Aorta (tissue), 5 donors: ENCODE measurements at regions not wholly inside any gene's neighbourhood (a gene's known extent, or its start where the extent isn't known, plus 50 kb on each side); places are given as distances from the start of the nearest gene placed in this dataset.

Source experiments
- ATAC-seq: fragments of 200-7000 bp; cut with Tn5 transposase; one replicate; pipeline ENCODE4 v1.9.1; 2022; ENCODE audit warnings: moderate library complexity; ENCODE audit not compliant: low FRiP score
- DNase-seq, 2 donors: peaks; one replicate each; pipeline ENCODE4 v3.0.0-alpha.2; 2020
- H3K27ac ChIP-seq, 2 donors: one replicate each; pipeline ENCODE4 v1.5.1; 2013; ENCODE audit warnings: low read length in 2 of 2, mild to moderate bottlenecking in 2 of 2, moderate library complexity in 2 of 2, control low read depth in 1 of 2, inconsistent platforms in 1 of 2, low read depth in 1 of 2
- H3K27me3 ChIP-seq, 2 donors: one replicate each; pipeline ENCODE4 v1.6.1; 2013; ENCODE audit warnings: control low read depth in 1 of 2, low read length in 1 of 2, mild to moderate bottlenecking in 1 of 2, moderate library complexity in 1 of 2; ENCODE audit not compliant: insufficient read depth in 2 of 2, control insufficient read depth in 1 of 2
- H3K36me3 ChIP-seq, 2 donors: one replicate each; pipeline ENCODE4 v1.6.1; 2013; ENCODE audit warnings: control low read depth in 1 of 2, low read length in 1 of 2, mild to moderate bottlenecking in 1 of 2; ENCODE audit not compliant: insufficient read depth in 2 of 2, control insufficient read depth in 1 of 2
- H3K4me1 ChIP-seq, 2 donors: one replicate each; pipeline ENCODE4 v1.6.1; 2013; ENCODE audit warnings: low read length in 2 of 2, control low read depth in 1 of 2, mild to moderate bottlenecking in 1 of 2, moderate library complexity in 1 of 2; ENCODE audit not compliant: insufficient read depth in 2 of 2, control insufficient read depth in 1 of 2
- H3K4me3 ChIP-seq, 2 donors: one replicate each; pipeline ENCODE4 v1.5.1; 2013; ENCODE audit warnings: low read length in 2 of 2, control low read depth in 1 of 2, mild to moderate bottlenecking in 1 of 2
- H3K9me3 ChIP-seq: one replicate; pipeline ENCODE4 v1.6.1; 2013; ENCODE audit warnings: mild to moderate bottlenecking, low read length; ENCODE audit not compliant: control insufficient read depth
- WGBS, 2 donors: extraction: QIAGEN DNeasy Blood & Tissue Kit; methylation state at CpG; one replicate each; pipeline ENCODE4 v1.1.7; 2013; 5-methylcytosine and 5-hydroxymethylcytosine counted together
- intact Hi-C, 2 donors: fragments of 100-400 bp; cut with DNase I; formaldehyde crosslinking; loops; one replicate each; pipeline versions ENCODE4 v1.14.2 to v1.15.0; 2022
- donor health status: healthy with polysubstance abuse.
- donor health status: Bipolar disorder and iron deficiency.
- donor health status: DM: no; HTN: no; CAD: no.
- donor health status: DM: no; HTN: no; CAD: no.
- donor health status: DM: yes; HTN: yes; CAD: no.

DNA sequence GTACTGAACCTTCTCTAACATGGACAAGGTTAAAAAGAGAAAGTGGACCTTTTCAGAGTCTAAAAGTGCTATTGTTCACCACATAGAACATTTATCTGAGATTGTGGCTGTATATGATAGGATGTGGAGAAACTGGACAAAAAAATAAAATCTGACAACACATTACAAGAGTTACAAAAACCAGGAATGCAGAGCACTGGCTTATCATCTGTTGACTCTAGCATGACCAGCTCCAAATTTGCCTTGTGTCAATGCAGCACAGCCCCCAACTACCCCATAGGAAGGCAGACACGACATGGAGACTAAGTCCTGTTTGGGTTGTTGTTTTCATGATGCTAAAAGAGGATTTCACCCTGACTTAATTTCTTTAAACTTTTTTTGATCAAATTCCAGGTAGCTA, 436.9 kb upstream of the MARCKS start:
- H3K9me3 ChIP-seq, result peaks cover 2% of the 10 kb centered on the region
- ATAC-seq, result no peak
- WGBS, 2 donors, result 40 to 57% methylated on average over 1 of the region's 1 CpG
- H3K27ac ChIP-seq, result no peak overlapping the region
- H3K27me3 ChIP-seq, result no peaks in the 10 kb centered on the region
- no peaks in the 10 kb centered on the region for H3K4me1 ChIP-seq
- no peak for DNase-seq
- intact Hi-C loops, result no loop called here
- H3K36me3 ChIP-seq, result no peaks in the 10 kb centered on the region
- H3K4me3 ChIP-seq, result no peak overlapping the region

GRCh38 chr6:113421997-113422396, 435.1 kb upstream of the MARCKS start:
- 95 to 100% methylated on average over 1 of the region's 1 CpG for WGBS, 2 donors
- Histone ChIP-seq H3K36me3 (no peaks in the 10 kb centered on the region), H3K27ac (no peak overlapping the region), H3K4me3 (no peak overlapping the region), H3K27me3 (no peaks in the 10 kb centered on the region), H3K4me1 (no peaks in the 10 kb centered on the region), H3K9me3 (peaks cover 2% of the 10 kb centered on the region)
- DNase-seq, result no peak
- intact Hi-C loops, result no loop called here
- ATAC-seq, result no peak

GRCh38 chr6:113423956-113424355, 433.2 kb upstream of the MARCKS start:
- H3K36me3 ChIP-seq, result no peaks in the 10 kb centered on the region
- 50 to 76% methylated on average over 1 of the region's 1 CpG for WGBS, 2 donors
- no peaks in the 10 kb centered on the region for H3K27me3 ChIP-seq
- no peaks in the 10 kb centered on the region for H3K4me1 ChIP-seq
- DNase-seq (no peak), ATAC-seq (no peak)
- intact Hi-C loops, result no loop called here
- H3K4me3 ChIP-seq, result no peak overlapping the region
- H3K27ac ChIP-seq, result no peak overlapping the region
- H3K9me3 ChIP-seq, result peaks cover 2% of the 10 kb centered on the region

DNA sequence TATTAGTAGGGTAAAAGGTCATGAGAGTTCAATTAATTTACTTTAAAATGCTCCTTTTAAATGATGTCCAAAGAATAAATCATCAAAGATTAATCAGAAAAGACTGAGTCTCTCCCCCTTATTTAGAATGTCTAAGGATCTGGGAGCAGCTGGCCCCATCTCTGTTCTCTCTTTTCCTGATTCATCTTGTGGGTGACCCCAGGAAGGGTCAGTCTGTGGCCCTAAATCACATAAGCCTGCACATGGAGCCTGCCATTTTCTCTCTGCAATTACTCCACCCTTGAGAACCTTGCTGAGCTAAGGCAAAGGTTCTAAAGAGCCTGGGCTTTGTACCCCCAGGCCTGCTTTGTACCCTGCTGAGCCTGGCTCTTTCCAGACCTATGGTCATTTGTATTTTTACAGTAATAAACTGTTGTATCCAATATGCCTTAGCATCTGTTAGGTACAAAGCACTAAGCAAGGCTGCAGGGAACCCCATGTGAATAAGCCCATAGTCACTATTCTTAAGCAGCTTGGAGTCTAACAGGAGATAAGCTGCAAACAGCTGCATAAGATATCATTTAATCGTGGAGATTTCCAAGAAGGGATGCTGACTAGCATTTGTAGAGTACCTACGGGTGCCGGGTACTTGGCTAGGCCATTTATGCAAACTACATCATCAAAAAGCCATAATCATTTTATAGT, 431.0 kb upstream of the MARCKS start:
- ATAC-seq (no peak), DNase-seq (no peak)
- no peaks in the 10 kb centered on the region for H3K4me1 ChIP-seq
- H3K4me3 ChIP-seq, result no peak overlapping the region
- intact Hi-C loops, result no loop called here
- no peaks in the 10 kb centered on the region for H3K27me3 ChIP-seq
- no peaks in the 10 kb centered on the region for H3K9me3 ChIP-seq
- no peak overlapping the region for H3K27ac ChIP-seq
- WGBS, 2 donors, result 83 to 84% methylated on average over 3 of the region's 3 CpGs
- H3K36me3 ChIP-seq, result no peaks in the 10 kb centered on the region

DNA sequence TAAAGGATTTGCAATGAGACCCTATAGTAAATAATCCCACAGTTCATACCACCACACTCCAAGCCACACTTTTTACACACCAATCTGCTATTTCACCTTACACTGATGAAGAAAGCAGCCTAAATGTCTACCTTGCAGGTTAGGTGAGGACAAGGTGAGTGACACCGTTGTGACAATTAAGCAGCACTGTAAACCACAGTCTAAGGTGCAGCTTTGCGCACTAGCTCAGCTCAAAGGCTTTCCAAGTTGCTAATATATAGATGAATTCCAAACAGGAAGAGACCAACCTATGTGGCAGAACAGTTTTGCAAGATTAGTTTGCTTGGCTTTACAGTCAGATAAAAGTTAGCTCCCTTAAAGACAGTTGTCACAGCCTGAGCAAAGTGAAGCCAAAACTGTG, 429.5 kb upstream of the MARCKS start:
- H3K4me1 ChIP-seq, result no peaks in the 10 kb centered on the region
- H3K4me3 ChIP-seq, result no peak overlapping the region
- WGBS, 2 donors, result 94 to 95% methylated on average over 2 of the region's 2 CpGs
- ATAC-seq, result no peak
- H3K36me3 ChIP-seq, result no peaks in the 10 kb centered on the region
- no peak for DNase-seq
- H3K9me3 ChIP-seq, result no peaks in the 10 kb centered on the region
- H3K27me3 ChIP-seq, result no peaks in the 10 kb centered on the region
- no peak overlapping the region for H3K27ac ChIP-seq
- intact Hi-C loops, result no loop called here

DNA sequence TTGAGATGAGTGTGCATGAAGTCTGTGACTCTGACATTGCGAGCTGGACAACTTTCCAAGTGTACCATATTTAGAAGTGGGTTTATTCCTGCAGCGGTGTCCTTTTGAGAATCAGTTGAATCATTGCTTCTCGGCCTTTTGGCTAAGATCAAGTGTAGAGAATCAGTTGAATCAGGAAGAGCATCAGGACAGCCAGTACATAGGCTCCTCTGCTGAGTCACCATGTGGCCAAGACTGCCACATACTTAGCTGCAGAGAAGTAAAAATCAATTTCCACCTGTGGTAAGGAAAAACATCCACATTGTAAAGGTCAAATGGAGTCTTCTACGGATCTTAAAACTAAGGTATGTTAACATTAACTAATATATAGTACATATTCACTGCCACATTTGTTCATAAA, 428.4 kb upstream of the MARCKS start:
- intact Hi-C loops, result no loop called here
- no peak overlapping the region for H3K4me3 ChIP-seq

GRCh38 chr6:113432521-113433334, 424.4 kb upstream of the MARCKS start:
- no peak for DNase-seq

More for the DNA sequence above, 428.4 kb upstream of the MARCKS start:
- Histone ChIP-seq H3K4me1 (no peaks in the 10 kb centered on the region), H3K36me3 (no peaks in the 10 kb centered on the region), H3K27me3 (no peaks in the 10 kb centered on the region), H3K9me3 (no peaks in the 10 kb centered on the region), H3K27ac (no peak overlapping the region)
- ATAC-seq (no peak), DNase-seq (no peak)
- WGBS, 2 donors, result 96 to 98% methylated on average over 4 of the region's 4 CpGs

GRCh38 chr6:113433335-113433991, 423.7 kb upstream of the MARCKS start:
- peaks cover 0 to 3% of the 10 kb centered on the region in 2 donors for H3K27me3 ChIP-seq
- no peak overlapping the region for H3K27ac ChIP-seq
- no peak overlapping the region for H3K4me3 ChIP-seq
- H3K36me3 ChIP-seq, result no peaks in the 10 kb centered on the region
- DNase-seq, result peak in 1 of 2 donors; percentile 59
- 36 to 38% methylated on average over 6 of the region's 6 CpGs for WGBS, 2 donors
- intact Hi-C loops, result no loop called here
- peak; percentile 77 for ATAC-seq
- no peaks in the 10 kb centered on the region for H3K9me3 ChIP-seq
- H3K4me1 ChIP-seq, result no peaks in the 10 kb centered on the region

More at GRCh38 chr6:113432521-113433334, 424.4 kb upstream of the MARCKS start:
- H3K27ac ChIP-seq, result no peak overlapping the region
- no peaks in the 10 kb centered on the region for H3K9me3 ChIP-seq
- no peaks in the 10 kb centered on the region for H3K36me3 ChIP-seq
- WGBS, 2 donors, result 98 to 100% methylated on average over 1 of the region's 1 CpG
- intact Hi-C loops, result no loop called here
- H3K4me3 ChIP-seq, result no peak overlapping the region
- no peak for ATAC-seq
- no peaks in the 10 kb centered on the region for H3K4me1 ChIP-seq
- peaks cover 0 to 3% of the 10 kb centered on the region in 2 donors for H3K27me3 ChIP-seq
